ENCODE measurements at regions not wholly inside any gene's neighbourhood (a gene's known extent, or its start where the extent isn't known, plus 50 kb on each side); places are given as distances from the start of the nearest gene placed in this dataset.
"Not testable (repeated sequence)": the region's sequence is repeated elsewhere in the genome, so short reads cannot be mapped to it uniquely, and the experiment has no call there.

DNA sequence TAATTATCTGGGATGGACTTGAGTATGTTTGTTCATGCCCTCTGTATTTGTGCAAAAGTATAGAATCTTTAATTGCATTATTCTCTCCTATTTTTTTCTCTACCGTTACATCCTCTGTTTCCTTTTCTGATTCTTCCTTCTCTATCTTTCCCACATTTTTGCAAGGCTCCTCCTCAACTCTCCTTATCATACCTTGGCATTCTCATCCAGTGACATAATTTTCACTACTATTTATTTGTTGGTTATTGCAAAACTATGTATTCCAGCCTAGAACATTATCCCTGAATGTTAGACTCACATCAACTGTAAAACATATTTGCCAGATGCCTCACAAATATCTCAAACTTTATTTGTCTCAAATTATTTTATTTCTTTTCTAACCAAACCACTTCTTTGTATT is 381.9 kb downstream of the COL11A1 start:
- H3K36me3 Mint-ChIP-seq = no peaks in the 10 kb centered on the region
- no peaks in the 10 kb centered on the region for H3K27me3 Mint-ChIP-seq
- peaks cover 3% of the 10 kb centered on the region for H3K9me3 Mint-ChIP-seq
- no peaks in the 10 kb centered on the region for H3K4me1 Mint-ChIP-seq
- no peak for ATAC-seq
- no peak overlapping the region for H3K4me3 Mint-ChIP-seq
- H3K27ac Mint-ChIP-seq = no peak overlapping the region

- peaks cover 2% of the 10 kb centered on the region for H3K9me3 Mint-ChIP-seq
Observed at GRCh38 chr1:102724741-102725140, 383.6 kb downstream of the COL11A1 start.

DNA sequence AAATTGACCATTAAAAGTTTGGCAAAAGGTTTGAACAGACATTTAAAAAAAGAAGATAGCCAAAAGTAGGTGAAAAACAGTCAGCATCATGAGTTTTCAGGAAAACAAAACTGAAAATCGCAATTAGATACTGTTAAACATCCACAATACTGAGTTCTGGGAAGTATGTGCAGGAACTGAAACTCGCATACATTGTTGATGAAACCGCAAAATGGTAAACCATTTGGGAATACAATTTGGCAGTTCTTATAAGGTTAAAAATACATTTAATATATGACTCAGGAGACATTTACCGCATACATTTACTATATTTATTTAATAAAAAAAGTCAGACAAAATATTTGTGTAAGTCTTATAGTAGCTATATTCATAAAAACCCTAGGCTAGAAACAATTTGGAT is 393.2 kb downstream of the COL11A1 start:
- Mint-ChIP-seq H3K36me3 (no peaks in the 10 kb centered on the region), H3K4me1 (no peaks in the 10 kb centered on the region), H3K27me3 (no peaks in the 10 kb centered on the region), H3K27ac (no peak overlapping the region), H3K4me3 (no peak overlapping the region), H3K9me3 (no peaks in the 10 kb centered on the region)
- no peak for ATAC-seq

More at GRCh38 chr1:102724741-102725140, 383.6 kb downstream of the COL11A1 start:
- Mint-ChIP-seq H3K4me1 (no peaks in the 10 kb centered on the region), H3K27me3 (no peaks in the 10 kb centered on the region), H3K36me3 (no peaks in the 10 kb centered on the region), H3K4me3 (no peak overlapping the region), H3K27ac (no peak overlapping the region)
- ATAC-seq = no peak

GRCh38 chr1:102699524-102699923 is 408.8 kb downstream of the COL11A1 start:
- H3K4me3 Mint-ChIP-seq = no peak overlapping the region
- no peaks in the 10 kb centered on the region for H3K4me1 Mint-ChIP-seq
- no peak overlapping the region for H3K27ac Mint-ChIP-seq
- no peak for ATAC-seq
- peaks cover 3% of the 10 kb centered on the region for H3K9me3 Mint-ChIP-seq
- H3K36me3 Mint-ChIP-seq = no peaks in the 10 kb centered on the region
- no peaks in the 10 kb centered on the region for H3K27me3 Mint-ChIP-seq

- no peak overlapping the region for H3K4me3 Mint-ChIP-seq
- H3K4me1 Mint-ChIP-seq = no peaks in the 10 kb centered on the region
- no peak for ATAC-seq
- H3K27ac Mint-ChIP-seq = no peak overlapping the region
- H3K9me3 Mint-ChIP-seq = peaks cover 6% of the 10 kb centered on the region
- no peaks in the 10 kb centered on the region for H3K36me3 Mint-ChIP-seq
- no peaks in the 10 kb centered on the region for H3K27me3 Mint-ChIP-seq
Observed at GRCh38 chr1:102693345-102693744, 415.0 kb downstream of the COL11A1 start.

GRCh38 chr1:102691592-102692090 is 416.7 kb downstream of the COL11A1 start:
- no peak overlapping the region for H3K4me3 Mint-ChIP-seq
- ATAC-seq = no peak
- H3K27ac Mint-ChIP-seq = no peak overlapping the region
- H3K36me3 Mint-ChIP-seq = no peaks in the 10 kb centered on the region
- no peaks in the 10 kb centered on the region for H3K27me3 Mint-ChIP-seq
- no peaks in the 10 kb centered on the region for H3K4me1 Mint-ChIP-seq
- peaks cover 6% of the 10 kb centered on the region for H3K9me3 Mint-ChIP-seq

DNA sequence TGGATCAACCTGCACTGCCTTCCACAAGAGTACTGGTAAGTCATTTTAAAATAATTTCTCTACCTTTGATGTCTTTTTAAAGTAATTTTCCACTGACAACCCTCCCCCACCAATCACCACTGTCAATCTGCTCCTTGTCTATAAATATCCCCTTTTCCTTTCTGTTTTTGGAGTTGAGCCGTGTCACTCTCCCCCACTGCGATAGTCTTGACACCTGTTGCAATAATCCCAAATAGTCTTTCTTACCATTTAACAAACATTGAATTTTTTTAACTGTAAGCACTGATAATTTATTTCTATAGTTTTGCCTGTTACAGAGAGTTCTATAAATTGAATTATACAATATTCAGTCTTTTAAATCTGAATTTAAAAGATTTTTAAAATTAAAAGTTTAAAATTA is 420.9 kb downstream of the COL11A1 start:
- Mint-ChIP-seq H3K27me3 (no peaks in the 10 kb centered on the region), H3K9me3 (no peaks in the 10 kb centered on the region), H3K27ac (no peak overlapping the region), H3K4me1 (no peaks in the 10 kb centered on the region), H3K4me3 (no peak overlapping the region), H3K36me3 (no peaks in the 10 kb centered on the region)
- no peak for ATAC-seq

DNA sequence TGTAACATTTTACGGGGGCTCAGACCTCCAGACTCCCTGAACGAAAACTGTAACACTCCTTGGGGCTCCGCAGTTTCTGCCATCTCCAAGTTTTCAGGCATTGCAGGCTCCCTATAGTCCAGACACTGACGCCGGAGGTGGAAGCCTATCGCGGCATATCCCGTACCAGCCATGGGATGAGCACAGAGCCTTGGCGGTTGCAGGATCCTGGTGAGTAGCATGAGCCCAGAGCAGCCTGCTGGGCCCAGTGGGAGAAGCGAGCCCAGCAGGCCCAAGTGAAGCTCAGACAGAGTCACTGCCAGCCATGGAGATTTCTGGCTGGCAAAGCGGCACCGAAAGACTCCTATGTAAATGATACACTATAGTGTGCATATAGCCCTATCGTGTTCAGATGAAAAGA is 446.8 kb downstream of the COL11A1 start:
- Mint-ChIP-seq H3K27ac (no peak overlapping the region), H3K4me3 (no peak overlapping the region), H3K9me3 (no peaks in the 10 kb centered on the region), H3K4me1 (no peaks in the 10 kb centered on the region), H3K27me3 (no peaks in the 10 kb centered on the region), H3K36me3 (no peaks in the 10 kb centered on the region)
- no peak for ATAC-seq

- not testable (repeated sequence) for H3K4me1 Mint-ChIP-seq
Observed at GRCh38 chr1:102659876-102660483, 448.3 kb downstream of the COL11A1 start.

DNA sequence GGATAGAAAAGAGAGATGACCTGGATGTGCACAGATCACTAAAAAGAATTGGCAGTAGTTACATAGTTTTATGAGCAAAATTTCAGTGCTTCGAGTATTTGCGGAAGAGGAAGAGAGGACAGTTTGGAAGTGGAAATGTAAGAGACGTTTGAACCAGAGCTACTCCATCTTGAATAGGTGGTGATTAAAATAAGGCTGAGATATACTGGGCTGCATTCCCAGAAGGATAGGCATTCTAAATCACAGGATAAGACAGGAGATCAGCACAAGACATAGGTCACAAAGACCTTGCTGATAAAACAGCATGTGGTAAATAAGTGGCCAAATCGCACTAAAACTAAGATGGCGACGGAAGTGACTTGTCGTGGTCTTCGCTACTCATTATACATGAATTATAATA is 453.3 kb downstream of the COL11A1 start:
- Mint-ChIP-seq H3K4me3 (no peak overlapping the region), H3K36me3 (no peaks in the 10 kb centered on the region), H3K27me3 (no peaks in the 10 kb centered on the region), H3K9me3 (no peaks in the 10 kb centered on the region), H3K4me1 (no peaks in the 10 kb centered on the region), H3K27ac (no peak overlapping the region)
- no peak for ATAC-seq

More at GRCh38 chr1:102659876-102660483, 448.3 kb downstream of the COL11A1 start:
- H3K4me3 Mint-ChIP-seq, H3K36me3 Mint-ChIP-seq, H3K27ac Mint-ChIP-seq, H3K9me3 Mint-ChIP-seq, ATAC-seq, H3K27me3 Mint-ChIP-seq: not testable (repeated sequence)

DNA sequence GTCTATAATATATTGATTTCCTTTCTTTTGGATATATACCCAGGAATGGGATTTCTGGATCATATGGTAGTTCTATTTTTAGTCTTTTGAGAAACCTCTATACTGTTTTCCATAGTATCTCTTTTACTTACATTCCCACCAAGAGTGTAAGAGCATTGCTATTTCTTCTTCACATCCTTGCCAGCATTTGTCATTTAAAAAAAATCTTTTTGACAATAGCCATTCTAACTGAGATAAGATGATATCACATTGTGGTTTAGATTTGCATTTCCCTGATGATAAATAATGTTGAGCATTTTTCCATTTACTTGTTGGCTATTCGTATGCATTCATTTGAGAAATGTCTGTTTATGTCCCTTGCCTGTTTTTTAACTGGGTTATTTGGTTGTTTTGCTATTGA is 467.4 kb downstream of the COL11A1 start:
- ATAC-seq = no peak
- Mint-ChIP-seq H3K9me3 (no peaks in the 10 kb centered on the region), H3K4me3 (no peak overlapping the region), H3K27ac (no peak overlapping the region), H3K36me3 (no peaks in the 10 kb centered on the region), H3K4me1 (no peaks in the 10 kb centered on the region), H3K27me3 (no peaks in the 10 kb centered on the region)

GRCh38 chr1:102640312-102640711 is 468.0 kb downstream of the COL11A1 start:
- no peak overlapping the region for H3K27ac Mint-ChIP-seq
- no peak overlapping the region for H3K4me3 Mint-ChIP-seq
- ATAC-seq = no peak
- H3K4me1 Mint-ChIP-seq = no peaks in the 10 kb centered on the region
- H3K9me3 Mint-ChIP-seq = no peaks in the 10 kb centered on the region
- no peaks in the 10 kb centered on the region for H3K36me3 Mint-ChIP-seq
- H3K27me3 Mint-ChIP-seq = no peaks in the 10 kb centered on the region

GRCh38 chr1:102631691-102632090 is 476.6 kb downstream of the COL11A1 start:
- H3K4me1 Mint-ChIP-seq = no peaks in the 10 kb centered on the region
- no peak for ATAC-seq
- no peak overlapping the region for H3K4me3 Mint-ChIP-seq
- no peaks in the 10 kb centered on the region for H3K36me3 Mint-ChIP-seq
- H3K27me3 Mint-ChIP-seq = no peaks in the 10 kb centered on the region
- H3K27ac Mint-ChIP-seq = no peak overlapping the region
- H3K9me3 Mint-ChIP-seq = no peaks in the 10 kb centered on the region

- no peaks in the 10 kb centered on the region for H3K9me3 Mint-ChIP-seq
- no peak overlapping the region for H3K4me3 Mint-ChIP-seq
- no peaks in the 10 kb centered on the region for H3K27me3 Mint-ChIP-seq
- H3K27ac Mint-ChIP-seq = no peak overlapping the region
- no peaks in the 10 kb centered on the region for H3K4me1 Mint-ChIP-seq
- H3K36me3 Mint-ChIP-seq = no peaks in the 10 kb centered on the region
- no peak for ATAC-seq
Observed at GRCh38 chr1:102630041-102630440, 478.3 kb downstream of the COL11A1 start.

GRCh38 chr1:102628109-102628613 is 480.2 kb downstream of the COL11A1 start:
- no peak overlapping the region for H3K4me3 Mint-ChIP-seq
- H3K27ac Mint-ChIP-seq = no peak overlapping the region
- H3K4me1 Mint-ChIP-seq = no peaks in the 10 kb centered on the region
- H3K9me3 Mint-ChIP-seq = no peaks in the 10 kb centered on the region
- no peaks in the 10 kb centered on the region for H3K36me3 Mint-ChIP-seq
- H3K27me3 Mint-ChIP-seq = no peaks in the 10 kb centered on the region
- ATAC-seq = no peak

- no peaks in the 10 kb centered on the region for H3K4me1 Mint-ChIP-seq
- H3K4me3 Mint-ChIP-seq = no peak overlapping the region
- no peak for ATAC-seq
- no peak overlapping the region for H3K27ac Mint-ChIP-seq
- H3K9me3 Mint-ChIP-seq = no peaks in the 10 kb centered on the region
- no peaks in the 10 kb centered on the region for H3K27me3 Mint-ChIP-seq
- no peaks in the 10 kb centered on the region for H3K36me3 Mint-ChIP-seq
Observed at GRCh38 chr1:102627145-102627544, 481.2 kb downstream of the COL11A1 start.

Data from stimulated activated memory B cell treated with anti-CD40 and anti-IgM and Interleukin-4, amounts not matched to agents 10 μg/mL and 1 μg/mL and 100 μg/mL, for 72 hours (primary cell).